ENCODE measurements at regions not wholly inside any gene's neighbourhood (a gene's known extent, or its start where the extent isn't known, plus 50 kb on each side); places are given as distances from the start of the nearest gene placed in this dataset.
A peak's percentile ranks its signal among the peaks of the same experiment; 100 is the strongest.

DNA sequence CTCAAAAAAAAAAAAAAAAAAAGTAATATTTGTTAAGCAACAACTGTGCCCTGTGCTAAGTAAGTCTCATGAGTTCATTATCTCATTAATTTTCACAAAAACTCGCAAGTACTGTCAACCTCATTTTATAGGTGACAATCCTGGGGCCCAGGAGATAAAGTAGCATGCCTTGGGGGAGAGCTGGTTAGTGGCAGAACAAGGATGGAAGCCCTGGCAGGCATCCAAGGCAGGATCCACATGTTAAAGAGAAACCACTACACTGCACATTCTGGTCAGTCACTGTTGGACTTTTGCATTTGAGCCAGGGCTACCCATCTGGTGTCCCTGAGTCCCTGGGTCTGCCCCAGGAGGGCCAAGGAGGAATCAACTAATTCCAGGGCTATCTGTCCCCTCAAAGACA, 54.6 kb downstream of the ZFP36L2 start:
- DNase-seq, result no peak

DNA sequence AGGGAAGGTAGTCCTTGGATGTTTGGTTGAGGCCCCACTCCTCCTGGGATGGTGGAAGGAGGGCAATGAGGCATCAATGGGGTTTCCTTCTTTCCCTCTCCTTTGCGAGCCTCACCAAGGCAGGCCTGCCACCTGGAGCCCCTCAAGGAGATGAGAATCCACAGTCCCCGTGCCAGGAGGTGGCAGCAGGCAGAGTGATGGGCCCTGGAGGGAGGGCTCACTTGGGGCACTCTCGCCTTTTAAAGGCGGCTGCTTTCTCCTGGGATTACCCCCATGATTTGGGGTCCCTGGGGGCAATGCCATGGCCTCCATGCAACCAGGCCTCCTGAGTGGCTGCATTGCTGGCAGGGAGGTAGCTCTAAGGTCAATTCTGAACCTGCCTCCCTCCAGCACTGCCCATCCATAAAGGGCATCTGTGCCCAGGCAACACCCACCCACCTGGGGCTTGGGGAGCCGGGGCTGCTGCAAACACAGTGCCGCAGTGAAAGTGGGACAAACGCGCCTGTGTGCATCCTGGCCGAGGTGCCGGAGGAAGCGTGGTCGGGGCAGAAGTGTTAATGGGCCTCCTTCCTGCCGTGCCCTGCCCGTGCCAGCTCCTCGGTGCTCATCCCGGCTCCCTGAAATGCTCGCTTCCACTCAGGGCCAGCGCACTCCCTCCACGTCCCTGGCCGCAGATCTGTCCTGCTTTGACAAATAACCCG, 55.9 kb downstream of the ZFP36L2 start:
- DNase-seq, result no peak

DNA sequence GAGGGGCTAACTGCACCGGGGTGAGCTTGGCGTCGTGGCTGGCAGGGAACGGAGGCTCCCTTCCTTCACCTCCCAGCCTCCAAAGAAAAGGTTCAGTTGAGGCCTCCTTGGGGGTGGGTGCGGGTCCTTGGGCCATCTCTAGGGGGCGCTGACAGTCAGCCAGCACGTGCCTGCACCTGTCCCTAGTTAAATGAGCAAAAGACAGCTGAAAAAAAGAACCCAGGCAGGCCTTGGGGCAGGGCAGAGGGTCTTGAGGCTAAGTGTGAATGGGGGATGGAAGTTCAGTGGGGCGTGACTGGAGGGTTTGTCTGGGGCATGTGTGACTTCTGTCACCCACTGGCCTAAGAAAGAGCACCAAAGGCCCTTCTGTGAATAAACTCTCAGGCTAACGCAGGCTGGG, 56.4 kb downstream of the ZFP36L2 start:
- DNase-seq, result peak; percentile 69

DNA sequence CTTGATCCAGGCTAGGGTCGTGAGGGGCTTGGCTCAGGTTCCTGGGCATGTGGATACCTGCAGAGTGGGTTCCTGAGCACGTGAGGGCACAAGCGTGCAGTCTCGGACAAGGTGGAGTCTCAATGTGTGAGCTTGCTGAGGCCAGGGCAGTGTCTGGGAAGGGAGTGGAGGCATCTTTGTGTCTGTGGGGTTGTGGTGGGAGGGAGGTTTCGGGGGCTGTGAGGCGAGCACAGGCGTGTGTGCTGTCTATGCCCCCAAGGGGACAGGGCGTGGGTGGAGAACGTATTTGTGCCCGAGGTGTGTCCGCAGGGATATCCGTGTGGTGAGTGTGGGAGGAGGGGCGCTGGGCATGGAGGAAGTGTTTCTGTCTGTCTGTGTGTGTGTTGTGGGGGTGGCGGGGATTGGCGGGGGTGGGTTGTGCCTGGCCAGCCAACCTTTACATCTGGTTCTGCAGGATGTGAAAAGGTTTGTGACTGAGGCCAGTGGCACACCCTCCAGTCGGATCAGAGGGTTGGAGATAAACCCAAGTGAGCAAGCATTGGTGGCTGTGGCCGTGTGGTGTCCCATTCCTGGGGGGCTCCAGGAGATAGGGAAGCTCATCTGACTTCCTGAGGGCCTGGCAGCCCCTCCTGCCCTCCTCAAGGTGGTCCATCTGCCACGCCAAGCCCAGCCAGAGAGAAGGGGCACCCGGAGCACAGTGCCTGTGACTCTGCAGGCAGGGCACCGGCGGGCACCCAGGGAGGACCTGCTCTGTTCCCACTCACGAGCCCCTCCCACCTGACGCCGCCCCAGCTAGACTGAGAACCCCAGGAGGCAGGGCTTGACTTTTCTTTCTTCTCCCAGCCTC, 57.1 kb downstream of the ZFP36L2 start:
- no peak for DNase-seq

DNA sequence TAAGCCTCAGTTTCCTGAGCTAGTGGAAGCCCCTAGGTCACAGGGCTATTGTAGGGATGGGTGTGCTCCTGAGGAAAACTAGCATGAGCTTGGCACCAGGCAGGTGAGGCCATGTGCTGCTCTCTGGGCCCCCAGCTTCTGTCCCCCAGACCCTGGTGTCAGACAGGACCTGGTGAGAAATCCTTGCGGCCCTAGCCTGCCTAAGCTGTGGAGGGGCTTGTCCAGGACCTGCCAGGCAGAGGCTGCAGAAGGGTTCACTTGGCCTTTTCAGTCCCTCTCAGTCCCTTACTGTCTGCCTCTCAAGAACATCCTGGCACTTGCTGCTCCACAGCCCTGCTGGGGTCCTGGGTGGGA, 58.4 kb downstream of the ZFP36L2 start:
- DNase-seq, result no peak

DNA sequence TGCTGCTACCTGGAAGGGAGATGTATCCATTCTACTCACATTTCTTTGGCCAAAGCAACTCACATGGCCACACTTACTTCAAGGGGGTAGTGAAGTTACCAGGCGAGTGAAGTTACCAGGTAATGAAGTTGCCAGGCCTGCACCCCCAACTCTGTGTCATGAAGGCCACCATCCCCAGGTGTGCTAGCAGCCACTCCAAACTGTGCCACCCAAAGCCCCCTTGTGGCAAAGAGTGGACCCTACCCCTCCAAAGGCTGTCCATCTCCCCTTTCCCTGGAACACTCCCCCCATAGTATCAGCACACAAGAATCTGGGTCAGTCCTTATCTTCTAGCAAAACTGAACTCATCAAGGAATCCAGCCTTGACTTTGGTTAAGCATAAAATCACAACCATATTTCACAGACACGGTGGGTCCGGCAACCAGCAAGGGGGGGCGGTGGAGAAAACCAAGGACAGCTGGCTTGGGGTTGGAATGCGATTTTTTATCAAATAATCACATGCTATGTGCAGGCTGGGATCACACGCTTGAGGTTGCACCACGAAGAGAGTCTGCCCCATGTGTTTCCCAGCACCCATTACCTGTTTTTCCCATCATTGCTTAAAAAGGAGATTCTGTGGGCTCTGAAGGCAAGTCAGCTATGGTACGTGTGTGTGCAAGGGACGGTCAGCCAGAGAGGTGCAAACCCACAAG, 60.9 kb downstream of the ZFP36L2 start:
- no peak for DNase-seq

DNA sequence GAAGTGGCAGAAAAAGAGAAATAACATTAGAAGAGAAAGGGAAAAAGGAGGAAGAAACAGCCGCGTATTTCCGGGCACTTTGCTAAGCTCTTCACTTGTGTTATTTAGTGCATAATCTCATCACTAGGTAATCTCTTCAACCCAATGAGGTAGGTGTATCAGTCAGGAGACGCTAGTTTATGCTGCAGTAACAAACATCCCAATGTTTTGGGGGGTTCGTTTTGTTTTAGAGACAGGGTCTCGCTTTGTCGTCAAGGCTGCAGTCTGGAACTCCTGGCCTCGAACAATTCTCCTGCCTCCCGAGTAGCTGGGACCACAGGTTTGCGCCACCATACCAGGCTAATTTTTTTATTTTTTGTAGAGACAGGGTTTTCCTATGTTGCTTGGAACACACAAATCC, 61.7 kb downstream of the ZFP36L2 start:
- DNase-seq, result no peak

DNA sequence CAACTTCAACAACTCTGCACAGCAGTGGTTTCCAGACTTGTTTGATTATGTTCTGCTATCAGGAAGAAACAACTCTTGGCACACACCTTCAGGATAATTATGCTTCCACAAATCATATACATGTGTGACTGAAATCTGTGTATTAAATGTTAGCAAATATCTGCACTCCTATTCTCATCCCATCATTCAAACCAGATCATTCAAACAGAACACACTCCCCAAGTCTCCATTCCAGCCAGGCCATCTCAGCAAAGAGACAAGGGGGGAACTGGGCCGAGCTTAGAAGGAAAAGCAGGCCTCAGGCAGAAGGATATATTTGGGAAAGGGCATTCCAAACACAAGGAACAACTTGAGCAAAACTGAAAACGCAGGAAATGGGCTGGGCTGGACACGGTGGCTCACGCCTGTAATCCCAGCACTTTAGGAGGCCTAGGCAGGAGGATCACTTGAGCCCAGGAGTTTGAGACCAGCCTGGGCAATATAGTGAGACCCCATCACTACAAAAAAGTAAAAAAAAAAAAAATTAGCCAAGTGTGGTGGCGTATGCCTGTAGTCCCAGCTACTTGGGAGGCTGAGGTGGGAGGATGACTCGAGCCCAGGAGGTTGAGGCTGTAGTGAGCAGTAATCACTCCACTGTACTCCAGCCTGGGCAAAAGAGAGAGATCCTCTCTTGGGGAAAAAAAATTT, 62.7 kb downstream of the ZFP36L2 start:
- DNase-seq, result no peak

DNA sequence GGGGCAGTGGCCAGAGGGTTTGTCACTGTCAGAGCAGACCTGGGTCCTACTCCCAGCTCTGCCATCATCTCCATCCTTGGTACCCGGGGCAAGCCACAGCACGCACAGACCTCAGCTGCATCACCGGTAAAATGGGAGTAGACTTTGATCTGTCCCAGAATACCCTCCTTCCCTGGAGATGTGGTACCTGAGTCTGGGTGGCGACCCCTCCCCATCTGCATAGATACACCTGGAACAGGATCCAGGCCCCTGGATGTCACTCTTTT, 64.0 kb downstream of the ZFP36L2 start:
- DNase-seq, result no peak

DNA sequence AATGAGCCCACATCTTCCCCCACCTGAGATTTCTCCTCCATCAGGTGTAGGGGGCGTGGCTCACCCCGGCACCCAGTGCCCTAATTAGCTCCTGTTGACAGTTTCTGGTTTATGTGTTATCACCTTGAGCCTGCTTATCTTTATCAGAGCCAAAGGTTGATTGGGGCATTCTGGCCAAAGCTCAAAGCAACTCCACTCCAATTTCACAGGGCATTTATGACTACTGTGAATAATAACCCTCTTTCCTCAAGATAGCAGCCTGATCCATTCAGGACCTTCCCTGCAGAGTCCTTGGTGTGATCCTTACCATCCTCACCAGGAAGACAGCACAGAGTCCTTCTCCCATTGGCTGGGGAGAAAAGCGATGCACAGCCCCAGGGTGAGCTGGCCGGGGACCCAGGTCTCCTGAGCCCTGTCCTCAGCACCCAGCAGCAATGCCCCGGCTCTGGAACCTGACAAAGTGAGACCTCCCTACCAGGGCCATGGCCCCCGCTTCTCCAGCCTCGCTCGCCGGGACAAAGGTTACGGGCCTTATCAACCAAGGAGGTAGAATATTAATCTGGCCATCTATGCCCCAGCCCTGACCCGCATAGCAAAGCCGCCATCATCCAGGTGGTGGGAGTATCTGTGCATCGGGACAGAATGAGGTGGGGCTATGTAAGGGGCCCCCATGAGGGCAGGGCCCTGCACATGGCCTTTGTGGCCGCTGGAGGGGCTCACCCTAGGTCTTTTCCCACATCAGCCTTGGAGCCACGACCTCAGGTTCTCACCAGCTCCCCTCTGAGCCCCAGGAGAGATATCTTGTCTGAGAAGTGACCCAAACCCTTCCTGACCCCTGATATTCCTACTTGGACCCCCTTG, 64.5 kb downstream of the ZFP36L2 start:
- no peak for DNase-seq

DNA sequence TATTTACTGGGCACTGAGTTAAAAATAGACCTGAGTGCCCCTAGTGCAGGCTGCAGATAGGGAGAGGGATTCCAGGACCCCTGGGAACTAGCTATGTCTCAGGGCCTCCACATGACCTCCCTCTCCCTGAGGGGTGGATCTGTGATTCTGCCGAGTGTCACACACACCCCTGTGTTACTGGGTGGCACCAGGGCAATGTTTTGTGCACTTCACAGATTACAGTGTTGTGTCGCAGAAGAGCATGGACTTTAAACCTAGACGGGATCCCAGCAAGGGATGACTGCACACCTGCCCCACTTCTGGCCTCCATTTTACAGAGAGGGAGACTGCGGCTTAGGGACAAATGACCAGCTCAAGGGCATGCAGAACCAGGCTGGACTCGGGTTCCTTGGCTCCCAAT, 65.6 kb downstream of the ZFP36L2 start:
- no peak for DNase-seq

DNA sequence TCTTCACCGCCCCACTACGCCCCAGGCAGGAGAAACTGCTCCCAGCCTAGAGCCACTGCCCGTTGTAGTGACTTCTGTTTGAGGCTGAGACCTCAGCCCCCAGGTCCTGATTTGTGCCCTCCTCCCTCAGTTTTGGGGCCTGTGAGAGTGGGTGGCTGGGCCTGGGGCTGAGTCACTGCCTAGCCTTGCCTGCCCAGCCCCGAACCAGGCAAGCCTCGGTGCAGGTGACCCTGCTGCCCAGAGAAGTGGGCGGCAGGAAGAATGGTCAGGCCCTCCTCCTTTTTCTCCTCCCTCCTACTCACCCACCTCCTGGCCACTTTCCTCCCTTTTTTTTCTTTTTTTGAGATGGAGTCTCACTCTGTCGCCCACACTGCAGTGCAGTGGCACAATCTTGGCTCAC, 66.6 kb downstream of the ZFP36L2 start:
- DNase-seq, result no peak

DNA sequence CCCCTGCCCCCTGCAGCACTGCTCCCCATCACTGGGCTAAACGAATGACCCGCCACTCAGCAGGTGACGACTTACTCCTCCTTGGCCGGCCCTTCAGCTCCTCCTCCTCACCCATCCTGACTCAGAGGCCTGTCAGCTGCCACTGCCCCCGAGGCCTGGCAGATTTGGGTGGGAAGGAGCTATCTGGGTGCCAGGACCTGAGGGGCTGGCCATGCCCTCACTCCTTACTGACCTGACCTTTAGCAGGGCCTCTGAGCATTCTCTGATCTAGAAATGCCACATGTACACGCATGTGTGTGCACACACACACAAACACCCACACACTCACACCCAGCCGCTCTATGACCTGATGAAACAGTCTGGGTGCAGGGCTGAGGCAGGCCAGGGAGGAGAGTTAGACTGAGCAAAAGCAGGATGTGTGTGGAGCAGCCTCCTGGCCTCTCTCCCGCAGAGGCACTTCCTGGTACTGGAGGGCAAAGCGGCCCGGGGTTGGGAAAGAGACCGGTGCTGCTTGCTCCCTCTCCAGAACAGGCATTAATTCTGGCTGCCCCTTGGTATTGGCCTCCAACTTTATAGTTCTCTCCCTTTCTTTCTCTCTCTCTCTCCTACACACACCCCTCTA, 68.0 kb downstream of the ZFP36L2 start:
- peak; percentile 71 for DNase-seq

DNA sequence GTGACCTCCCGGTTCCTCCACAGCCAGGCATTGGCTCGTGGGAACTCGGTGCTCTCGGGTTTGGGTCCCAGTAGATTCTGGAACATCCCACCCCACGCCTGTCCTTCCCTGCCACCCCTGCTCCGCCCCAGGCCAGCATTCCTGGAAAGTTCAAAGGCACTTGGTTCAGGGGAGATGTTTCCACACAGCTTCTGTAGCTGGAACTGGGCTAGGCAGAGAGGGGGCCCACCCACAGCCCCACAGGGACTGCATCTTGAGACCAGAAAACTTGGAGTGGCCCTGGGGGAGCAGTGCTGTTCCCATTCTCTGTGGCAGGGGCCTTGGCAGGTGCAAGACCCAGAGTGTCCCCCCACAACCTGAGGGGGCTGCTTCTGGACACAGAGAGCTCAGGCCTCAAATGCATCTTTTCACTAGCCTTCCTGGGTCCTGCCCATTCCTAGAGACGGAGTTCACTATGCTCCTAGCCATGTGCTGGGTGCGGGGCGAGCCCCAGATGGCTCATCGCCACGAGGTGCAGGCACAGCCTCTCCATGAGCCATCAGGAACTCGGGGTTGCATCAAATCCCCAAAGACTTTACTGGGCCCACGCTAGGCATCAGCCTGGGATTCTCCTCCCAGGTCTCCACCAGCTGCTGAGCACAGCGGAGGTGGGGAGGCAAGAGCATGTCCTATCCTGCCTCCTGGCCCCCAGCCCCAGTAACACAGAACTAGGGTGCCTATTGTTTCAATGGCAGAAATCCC, 68.7 kb downstream of the ZFP36L2 start:
- no peak for DNase-seq

DNA sequence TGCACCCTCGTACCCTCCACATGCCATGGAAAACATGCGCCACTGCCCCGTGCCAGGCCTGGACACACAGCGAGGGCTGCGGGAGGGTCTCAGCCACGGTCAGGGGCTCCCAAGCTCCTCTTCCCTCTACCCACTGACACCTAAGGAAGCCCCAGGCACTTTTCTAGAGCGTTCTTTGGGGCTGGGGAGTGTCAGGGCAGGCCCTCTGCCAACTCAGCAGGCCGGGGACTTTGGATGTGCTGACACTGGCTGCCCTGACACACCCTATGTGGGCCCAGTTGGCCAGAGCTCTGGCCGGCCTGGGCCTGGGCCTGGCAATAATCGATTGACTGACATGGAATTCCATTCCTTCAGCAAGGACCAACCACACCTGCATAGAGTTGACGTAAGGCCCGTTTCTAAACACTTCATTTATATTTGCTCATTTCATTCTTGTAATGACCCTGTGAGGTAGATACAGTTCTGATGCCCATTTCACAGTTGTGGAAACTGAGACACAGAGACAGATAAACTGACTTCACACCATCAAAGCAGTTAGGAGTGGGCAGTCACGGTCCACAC, 70.5 kb downstream of the ZFP36L2 start:
- DNase-seq, result no peak

DNA sequence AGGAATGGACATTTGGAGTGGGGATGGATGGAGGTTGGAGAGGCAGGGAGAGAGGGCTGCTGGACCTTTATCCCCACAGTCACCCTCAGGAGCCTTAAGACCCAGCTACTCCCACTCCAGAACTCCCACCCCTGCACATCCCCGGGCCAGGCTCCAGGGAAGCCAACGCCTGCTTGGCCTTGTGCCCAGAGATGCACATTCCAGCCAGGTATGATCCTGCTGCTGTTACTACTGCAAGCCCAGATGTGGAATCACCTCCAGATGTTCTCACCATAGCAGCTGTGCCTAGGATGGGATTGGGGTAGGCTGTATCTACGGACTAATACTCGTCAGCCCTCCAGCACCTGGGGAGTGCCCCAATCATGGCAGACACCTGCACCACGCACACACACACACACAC, 71.7 kb downstream of the ZFP36L2 start:
- no peak for DNase-seq

DNA sequence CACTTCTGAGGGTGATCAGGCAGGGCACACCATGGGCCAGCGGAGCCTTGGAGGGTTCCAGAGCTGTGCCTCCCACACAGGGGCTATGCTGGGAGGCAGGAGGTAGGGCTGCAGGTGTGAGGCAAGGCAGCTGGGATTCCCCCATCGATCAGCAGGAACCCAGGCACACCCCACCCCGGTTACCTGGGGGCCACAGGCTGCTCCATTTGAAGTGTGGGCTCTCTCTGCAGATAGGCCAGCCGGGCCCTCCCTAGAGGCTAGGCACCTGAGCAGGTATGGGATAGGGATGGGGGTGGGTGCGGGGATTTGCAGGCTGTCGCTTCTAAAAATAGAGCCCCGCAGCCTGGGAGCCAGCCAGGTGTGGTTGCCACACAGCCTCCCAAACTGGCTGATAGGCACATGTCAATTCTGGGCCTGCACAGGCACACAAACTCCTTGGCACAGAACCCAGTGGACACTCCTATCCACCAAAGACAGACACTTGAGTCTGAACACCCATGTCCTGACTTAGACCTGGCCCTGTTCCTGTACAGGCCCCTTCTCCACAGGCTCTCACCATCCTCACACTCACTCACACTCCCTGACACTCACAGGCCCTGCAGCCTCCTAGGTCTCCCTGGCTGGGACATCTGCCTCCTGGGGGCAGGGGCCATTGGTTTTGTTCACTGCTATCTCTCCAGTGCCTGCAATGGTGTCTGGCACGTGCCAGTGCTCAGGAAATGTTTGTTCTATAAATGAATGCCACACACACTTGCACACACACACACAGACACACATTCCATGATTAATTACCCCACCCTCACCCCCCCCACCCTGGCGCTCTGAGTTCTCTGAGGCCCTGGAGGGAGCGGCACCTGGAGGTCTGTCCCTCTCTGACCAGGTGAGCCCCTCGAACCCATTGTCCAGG, 73.4 kb downstream of the ZFP36L2 start:
- no peak for DNase-seq

DNA sequence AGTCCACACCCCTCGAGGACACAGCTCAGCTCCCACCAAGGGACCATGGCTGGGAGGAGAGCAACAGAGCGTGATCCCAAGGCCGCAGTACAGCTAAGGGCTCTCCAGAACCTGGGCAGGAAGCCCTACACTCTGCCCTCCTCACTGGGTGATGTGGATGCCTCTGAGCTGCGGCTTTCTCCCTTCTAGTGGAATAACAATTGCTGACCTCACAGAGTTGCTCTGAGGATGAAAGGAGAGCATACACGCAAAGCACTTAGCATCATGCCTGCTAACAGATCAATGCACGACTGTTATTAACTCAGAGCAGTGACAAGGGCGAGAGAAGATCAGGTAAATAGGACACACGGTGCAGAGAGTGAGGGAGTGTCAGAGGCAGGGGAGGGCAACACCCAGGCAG, 74.2 kb downstream of the ZFP36L2 start:
- no peak for DNase-seq

DNA sequence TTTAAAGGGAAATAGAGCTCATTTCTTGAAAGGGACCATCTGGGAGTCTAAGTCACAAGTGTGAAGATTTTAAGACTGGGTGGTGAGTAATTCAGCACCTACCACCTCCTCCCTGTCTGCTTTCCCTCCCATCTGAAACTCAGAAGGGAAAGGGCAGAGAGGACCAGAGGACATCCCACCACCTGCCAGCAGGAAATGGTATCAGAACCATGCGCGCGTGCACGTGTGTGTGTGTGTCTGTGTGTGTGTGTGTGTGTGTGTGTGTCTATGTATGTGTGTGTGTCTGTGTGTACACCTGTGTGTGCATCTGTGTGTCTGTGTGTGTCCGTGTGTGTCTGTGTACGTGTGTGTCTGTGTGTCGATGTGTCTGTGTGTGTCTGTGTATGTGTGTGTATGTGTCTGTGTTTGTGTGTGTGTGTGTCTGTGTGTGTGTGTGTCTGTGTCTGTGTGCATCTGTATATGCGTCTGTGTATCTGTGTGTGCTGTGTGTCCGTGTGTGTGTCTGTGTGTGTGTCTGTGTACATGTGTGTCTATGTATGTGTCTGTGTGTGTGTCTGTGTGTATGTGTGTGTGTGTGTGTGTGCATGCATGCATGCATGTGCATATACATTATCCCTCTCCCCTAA, 76.8 kb downstream of the ZFP36L2 start:
- DNase-seq, result peak; percentile 81

DNA sequence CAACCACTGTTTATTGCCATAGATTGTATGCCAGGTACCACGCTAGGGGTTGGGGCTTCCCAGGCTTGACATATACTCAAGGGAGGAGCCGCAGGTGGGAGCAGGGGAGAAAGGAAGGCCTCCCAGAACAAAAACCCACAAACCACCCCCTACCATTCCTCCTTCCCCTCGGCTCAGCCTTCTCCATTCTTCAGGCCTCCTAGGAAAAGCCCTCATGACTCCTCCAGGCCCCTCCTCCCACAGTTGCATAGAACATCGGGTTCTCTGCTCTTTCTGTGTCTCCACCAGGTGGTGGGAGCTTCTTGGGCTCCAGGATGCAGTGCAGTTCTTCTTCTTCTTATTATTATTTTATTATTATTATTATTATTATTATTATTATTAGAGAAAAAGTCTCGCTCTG, 80.3 kb downstream of the ZFP36L2 start:
- no peak for DNase-seq

Data from activated CD4-positive, alpha-beta T cell treated with anti-CD3 and anti-CD28 coated beads, Interleukin-2, amount 50 U/mL, for 16 hours (primary cell).